GM23338 (cell line): ENCODE measurements at regions not wholly inside any gene's neighbourhood (a gene's known extent, or its start where the extent isn't known, plus 50 kb on each side); places are given as distances from the start of the nearest gene placed in this dataset.

Experiments
- ATAC-seq: fragments of 200-7000 bp; cut with Tn5 transposase; 3 replicates; pipeline ENCODE4 v1.9.1; 2020
- DNase-seq: peaks from one replicate; pipeline ENCODE4 v3.0.0-alpha.2; 2015; ENCODE audit warnings: low spot score
- H2AFZ ChIP-seq: fragments of 200-600 bp; sonication (generic); 2 replicates; pipeline ENCODE4 v1.8.0; 2016; ENCODE audit warnings: antibody characterized with exemption, mild to moderate bottlenecking, moderate library complexity
- H3F3A ChIP-seq: fragments of 200-600 bp; sonication (generic); replicated peaks from 2 replicates; pipeline ENCODE4 v1.8.0; 2017; ENCODE audit warnings: antibody characterized with exemption, mixed run types, low read depth
- H3K27ac ChIP-seq: fragments of 200-600 bp; sonication (generic); 2 replicates; pipeline ENCODE4 v1.6.1; 2016; ENCODE audit warnings: low read depth
- H3K27me3 ChIP-seq: fragments of 200-600 bp; sonication (generic); 2 replicates; pipeline ENCODE4 v1.8.0; 2016; ENCODE audit warnings: mild to moderate bottlenecking, mixed run types, moderate library complexity; ENCODE audit not compliant: insufficient read depth
- H3K36me3 ChIP-seq: fragments of 200-600 bp; sonication (generic); 2 replicates; pipeline ENCODE4 v1.8.0; 2016; ENCODE audit warnings: mild to moderate bottlenecking; ENCODE audit not compliant: insufficient read depth
- H3K4me1 ChIP-seq: fragments of 200-600 bp; sonication (generic); 2 replicates; pipeline ENCODE4 v1.8.0; 2016; ENCODE audit warnings: mild to moderate bottlenecking, moderate library complexity; ENCODE audit not compliant: insufficient read depth
- H3K4me2 ChIP-seq: fragments of 200-600 bp; sonication (generic); 2 replicates; pipeline ENCODE4 v1.7.1; 2017; ENCODE audit warnings: mixed run types
- H3K4me3 ChIP-seq: fragments of 200-600 bp; sonication (generic); 2 replicates; pipeline ENCODE4 v1.6.1; 2016; ENCODE audit warnings: mixed run types
- H3K79me2 ChIP-seq: fragments of 200-600 bp; sonication (generic); replicated peaks from 2 replicates; pipeline ENCODE4 v1.8.0; 2017; ENCODE audit warnings: mild to moderate bottlenecking; ENCODE audit not compliant: insufficient read depth
- H3K9me2 ChIP-seq: fragments of 200-600 bp; sonication (generic); 2 replicates; pipeline ENCODE4 v1.8.0; 2017; ENCODE audit not compliant: insufficient read depth
- H4K20me1 ChIP-seq: fragments of 200-600 bp; sonication (generic); replicated peaks from 2 replicates; pipeline ENCODE4 v1.8.0; 2017; ENCODE audit warnings: mild to moderate bottlenecking; ENCODE audit not compliant: insufficient read depth
- H3K27ac Mint-ChIP-seq: 2 replicates; pipeline ENCODE4 v1.8.0; 2020; ENCODE audit warnings: inconsistent platforms, mild to moderate bottlenecking, moderate library complexity, mixed read lengths
- H3K27me3 Mint-ChIP-seq: 3 replicates; pipeline ENCODE4 v1.8.0; 2022; ENCODE audit warnings: low read depth, mild to moderate bottlenecking, moderate library complexity, mixed read lengths, inconsistent platforms; ENCODE audit not compliant: insufficient read depth, poor library complexity
- H3K36me3 Mint-ChIP-seq: 3 replicates; pipeline ENCODE4 v1.8.0; 2021; ENCODE audit warnings: low read depth, mild to moderate bottlenecking, inconsistent platforms, moderate library complexity, mixed read lengths
- H3K4me1 Mint-ChIP-seq: 3 replicates; pipeline ENCODE4 v1.8.0; 2020; ENCODE audit warnings: mild to moderate bottlenecking, inconsistent platforms, mixed read lengths
- H3K4me3 Mint-ChIP-seq: 3 replicates; pipeline ENCODE4 v1.8.0; 2021; ENCODE audit warnings: moderate library complexity, mild to moderate bottlenecking, inconsistent platforms, mixed read lengths
- H3K9me3 Mint-ChIP-seq: 3 replicates; pipeline ENCODE4 v1.8.0; 2020; ENCODE audit warnings: moderate library complexity, mild to moderate bottlenecking, inconsistent platforms, mixed read lengths
- CTCF ChIP-seq, 2 experiments: fragments of 200-600 bp in 1 of 2; sonication (generic) in 1 of 2; conservative IDR thresholded peaks; 2 replicates each; pipeline versions ENCODE4 v1.5.1 to v1.6.1; 2016 to 2017; ENCODE audit warnings: antibody characterized with exemption in 2 of 2, low read depth in 2 of 2, mild to moderate bottlenecking in 2 of 2, moderate library complexity in 1 of 2
- EZH2 ChIP-seq: fragments of 200-600 bp; sonication (generic); IDR thresholded peaks from one replicate; pipeline ENCODE4 v1.8.0; 2017; ENCODE audit warnings: antibody characterized with exemption, mild to moderate bottlenecking, low read depth; ENCODE audit not compliant: unreplicated experiment
- EZH2phosphoT487 ChIP-seq: fragments of 200-600 bp; sonication (generic); IDR thresholded peaks from one replicate; pipeline ENCODE4 v1.8.1; 2018; ENCODE audit warnings: antibody characterized with exemption; ENCODE audit not compliant: unreplicated experiment
- JUNB ChIP-seq: IDR thresholded peaks from one replicate; pipeline ENCODE4 v1.6.1; 2016; ENCODE audit warnings: antibody characterized with exemption; ENCODE audit not compliant: unreplicated experiment
- POLR2AphosphoS5 ChIP-seq: IDR thresholded peaks from 2 replicates; pipeline ENCODE4 v1.6.1; 2016; ENCODE audit warnings: antibody characterized with exemption, low read depth
- ZNF331 ChIP-seq: fragments of 250-450 bp; sonication (Bioruptor Pico); IDR thresholded peaks from 2 replicates; pipeline ENCODE4 v1.5.0; 2020; ENCODE audit warnings: low read depth, mild to moderate bottlenecking, moderate library complexity

- H3K27ac ChIP-seq = no peak overlapping the region
- H2AFZ ChIP-seq = 0 out of 2 replicates have a peak overlapping the region, but pooled peaks have one; percentile 43
- H4K20me1 ChIP-seq = peaks cover 7% of the 10 kb centered on the region; the same call in 1 of the 2 replicates
- peak overlapping the region; percentile 93 for H3K4me3 ChIP-seq
- H3K27me3 ChIP-seq = peaks cover 27% of the 10 kb centered on the region
- peaks cover 18% of the 10 kb centered on the region for H3K4me1 ChIP-seq
- Mint-ChIP-seq H3K27me3 (peaks cover 33% of the 10 kb centered on the region), H3K9me3 (no peaks in the 10 kb centered on the region), H3K36me3 (peaks cover 15% of the 10 kb centered on the region), H3K4me1 (peaks cover 34% of the 10 kb centered on the region), H3K27ac (no peak overlapping the region), H3K4me3 (peak overlapping the region; percentile 82)
- H3K79me2 ChIP-seq = peaks cover 28% of the 10 kb centered on the region
- DNase-seq (no peak), ATAC-seq (peak; percentile 9)
- 0 out of 2 replicates have a peak, but pooled peaks cover 4% of the 10 kb centered on the region for H3K36me3 ChIP-seq
- TF ChIP-seq CTCF (conservative IDR thresholded peaks at IDR 0.05; ENCODE audit: low read depth in 2 of 2) (no peak), POLR2AphosphoS5 (no peak), EZH2 (no peak), JUNB (no peak), ZNF331 (CRISPR knock-in tag) (no peak)
- no peaks in the 10 kb centered on the region for H3K9me2 ChIP-seq
- H3K4me2 ChIP-seq = peak overlapping the region; percentile 98
- peaks cover 4% of the 10 kb centered on the region for H3F3A ChIP-seq
These were observed 50.7 kb upstream of the H6PD start for GRCh38 chr1:9183898-9184297.

- TF ChIP-seq EZH2phosphoT487 (no peak), POLR2AphosphoS5 (no peak)
- no peak for DNase-seq
- Histone ChIP-seq H3K4me3 (no peak overlapping the region), H3K27me3 (peaks cover 27% of the 10 kb centered on the region), H3K27ac (no peak overlapping the region), H3F3A (peaks cover 4% of the 10 kb centered on the region), H2AFZ (no peak overlapping the region), H4K20me1 (0 out of 2 replicates have a peak, but pooled peaks cover 2% of the 10 kb centered on the region), H3K4me1 (peaks cover 14% of the 10 kb centered on the region), H3K36me3 (no peaks in the 10 kb centered on the region), H3K9me2 (no peaks in the 10 kb centered on the region), H3K79me2 (peaks cover 20% of the 10 kb centered on the region), H3K4me2 (no peak overlapping the region; the same call in 1 of the 2 replicates)
- peaks cover 16% of the 10 kb centered on the region for H3K36me3 Mint-ChIP-seq
- H3K4me3 Mint-ChIP-seq = no peak overlapping the region
- H3K27me3 Mint-ChIP-seq = peaks cover 33% of the 10 kb centered on the region
- H3K4me1 Mint-ChIP-seq = peaks cover 36% of the 10 kb centered on the region
- H3K27ac Mint-ChIP-seq = no peak overlapping the region
- H3K9me3 Mint-ChIP-seq = no peaks in the 10 kb centered on the region
- no peak for ATAC-seq
These were observed 49.8 kb upstream of the H6PD start for GRCh38 chr1:9184749-9185148.
